ENCODE measurements at regions not wholly inside any gene's neighbourhood (a gene's known extent, or its start where the extent isn't known, plus 50 kb on each side); places are given as distances from the start of the nearest gene placed in this dataset.

DNA sequence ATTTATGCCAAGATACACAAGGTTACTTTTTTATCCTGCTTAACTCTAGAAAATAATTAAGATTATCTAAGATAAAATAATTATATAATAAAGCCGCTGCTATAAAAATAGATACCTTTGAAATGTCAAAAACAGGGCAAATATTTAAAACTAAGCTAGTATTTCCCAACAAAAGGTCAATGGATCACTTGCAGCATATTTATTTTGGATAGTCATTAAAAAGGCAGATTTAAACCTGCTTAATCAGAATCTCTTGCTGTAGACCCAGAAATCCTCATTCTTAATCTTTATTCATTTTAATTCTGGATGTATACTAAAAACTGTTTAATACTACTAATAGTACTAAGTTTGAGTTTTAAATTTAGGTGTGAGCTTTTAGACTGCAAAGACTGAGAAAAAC, 139.0 kb upstream of the CWC22 start:
- H4K91ac ChIP-seq (ENCODE audit: insufficient read depth, low read depth, low read length), result no peak overlapping the region
- H4K20me1 ChIP-seq (ENCODE audit: insufficient read depth, low read length), result no peaks in the 10 kb centered on the region
- dilution Hi-C loops (cut with HindIII; ENCODE audit: low sequenced_read_pairs, unreplicated experiment), result no loop called here
- H3K36me3 ChIP-seq (ENCODE audit: control insufficient read depth, insufficient read depth, low read length), result no peaks in the 10 kb centered on the region
- no peak for ATAC-seq (ENCODE audit: low read depth)
- no CpG with 5 or more reads among the region's 1 CpG for WGBS, 2 experiments (ENCODE audit: extremely low coverage in 2 of 2, insufficient read length in 1 of 2)
- no peak overlapping the region for H2BK15ac ChIP-seq (ENCODE audit: low read depth, low read length)
- H3K23ac ChIP-seq (ENCODE audit: low read depth, low read length), result no peak overlapping the region
- no peak overlapping the region for H4K8ac ChIP-seq (ENCODE audit: low read depth in 2 of 2, low read length in 2 of 2)
- no peak overlapping the region for H2AFZ ChIP-seq (replicated peaks; ENCODE audit: low read length, poor library complexity)
- H3K4me3 ChIP-seq (ENCODE audit: insufficient read depth, low read depth, low read length), result no peak overlapping the region
- no peak overlapping the region for H3K18ac ChIP-seq (ENCODE audit: low read depth, low read length)
- TF ChIP-seq USF2 (IDR thresholded peaks at IDR 0.05; ENCODE audit: low read depth, low read length) (no peak), MAZ (IDR thresholded peaks at IDR 0.05; ENCODE audit: borderline replicate concordance, low read depth, low read length) (no peak), RFX5 (IDR thresholded peaks at IDR 0.05; ENCODE audit: low read depth, low read length) (no peak), RAD21 (IDR thresholded peaks at IDR 0.05; ENCODE audit: low read length) (no peak), MAFK (IDR thresholded peaks at IDR 0.05; ENCODE audit: low read depth, low read length) (no peak), NFE2L2 (IDR thresholded peaks at IDR 0.05; ENCODE audit: low read depth, low read length) (no peak), CEBPB (IDR thresholded peaks at IDR 0.05; ENCODE audit: low read depth, low read length) (no peak)
- no peak overlapping the region for H2AK5ac ChIP-seq (ENCODE audit: low read depth, low read length)
- BruUV-seq (replicated peaks), result no TSS peak
- no peaks in the 10 kb centered on the region for H3K9me3 ChIP-seq (ENCODE audit: control insufficient read depth, insufficient read depth, low read length)
- H2BK20ac ChIP-seq (ENCODE audit: low read depth, low read length), result no peak overlapping the region
- no peak overlapping the region for H3K9ac ChIP-seq (ENCODE audit: low read depth, low read length)
- H3K4me2 ChIP-seq (ENCODE audit: low read depth, low read length), result no peak overlapping the region
- no peak overlapping the region for H4K5ac ChIP-seq (ENCODE audit: low read depth, low read length)
- no peak overlapping the region for H3K27ac ChIP-seq (ENCODE audit: insufficient read depth, low read length)
- in situ Hi-C loops (cut with MboI; ENCODE audit: low sequenced_read_pairs), result no loop called here
- no peaks in the 10 kb centered on the region for H3K4me1 ChIP-seq (ENCODE audit: control insufficient read depth, insufficient read depth, low read length)
- intact Hi-C loops (cut with micrococcal nuclease), result no loop called here
- H2BK5ac ChIP-seq (ENCODE audit: low read depth, low read length, poor library complexity, severe bottlenecking), result no peak overlapping the region
- H3K4ac ChIP-seq (ENCODE audit: low read depth, low read length), result no peak overlapping the region
- H2BK120ac ChIP-seq (ENCODE audit: low read depth, low read length), result no peak overlapping the region
- ChIA-PET POLR2A (ENCODE audit: unreplicated experiment) (no interaction called here), CTCF (no interaction called here)
- no peak overlapping the region for H3K56ac ChIP-seq (ENCODE audit: extremely low read depth, insufficient read depth, low read length)
- H3K27me3 ChIP-seq (ENCODE audit: control insufficient read depth, insufficient read depth, low read length), result no peaks in the 10 kb centered on the region
- no peak for DNase-seq
- no peaks in the 10 kb centered on the region for H3K9me1 ChIP-seq (ENCODE audit: insufficient read depth, low read length)
- no peak overlapping the region for H3K14ac ChIP-seq (replicated peaks; ENCODE audit: low read depth, low read length)
- H2AK9ac ChIP-seq (replicated peaks; ENCODE audit: low read depth, low read length, poor library complexity), result no peak overlapping the region
- no peaks in the 10 kb centered on the region for H3K79me1 ChIP-seq (ENCODE audit: low read depth in 1 of 2, low read length in 2 of 2)
